KOPT-K1 (cell line): ENCODE measurements at regions not wholly inside any gene's neighbourhood (a gene's known extent, or its start where the extent isn't known, plus 50 kb on each side); places are given as distances from the start of the nearest gene placed in this dataset.

Experiments used
- H3K27ac ChIP-seq: fragments of 200-600 bp; sonication (generic); 2 replicates; pipeline ENCODE4 v1.5.1; 2016; ENCODE audit warnings: antibody characterized with exemption, mild to moderate bottlenecking, low read depth, low read length; ENCODE audit not compliant: poor library complexity, severe bottlenecking
- H3K36me3 ChIP-seq: fragments of 200-600 bp; sonication (generic); 2 replicates; pipeline ENCODE4 v1.5.1; 2017; ENCODE audit warnings: antibody characterized with exemption, mild to moderate bottlenecking, low read length, moderate library complexity; ENCODE audit not compliant: insufficient read depth
- H3K9me3 ChIP-seq: fragments of 200-600 bp; sonication (generic); 2 replicates; pipeline ENCODE4 v1.5.1; 2017; ENCODE audit warnings: antibody characterized with exemption, low read length, mild to moderate bottlenecking; ENCODE audit not compliant: insufficient read depth, poor library complexity, severe bottlenecking

- Histone ChIP-seq H3K9me3 (no peaks in the 10 kb centered on the region), H3K36me3 (no peaks in the 10 kb centered on the region), H3K27ac (no peak overlapping the region)
Measured at GRCh38 chr3:99131876-99132275, 230.4 kb upstream of the DCBLD2 start.

DNA sequence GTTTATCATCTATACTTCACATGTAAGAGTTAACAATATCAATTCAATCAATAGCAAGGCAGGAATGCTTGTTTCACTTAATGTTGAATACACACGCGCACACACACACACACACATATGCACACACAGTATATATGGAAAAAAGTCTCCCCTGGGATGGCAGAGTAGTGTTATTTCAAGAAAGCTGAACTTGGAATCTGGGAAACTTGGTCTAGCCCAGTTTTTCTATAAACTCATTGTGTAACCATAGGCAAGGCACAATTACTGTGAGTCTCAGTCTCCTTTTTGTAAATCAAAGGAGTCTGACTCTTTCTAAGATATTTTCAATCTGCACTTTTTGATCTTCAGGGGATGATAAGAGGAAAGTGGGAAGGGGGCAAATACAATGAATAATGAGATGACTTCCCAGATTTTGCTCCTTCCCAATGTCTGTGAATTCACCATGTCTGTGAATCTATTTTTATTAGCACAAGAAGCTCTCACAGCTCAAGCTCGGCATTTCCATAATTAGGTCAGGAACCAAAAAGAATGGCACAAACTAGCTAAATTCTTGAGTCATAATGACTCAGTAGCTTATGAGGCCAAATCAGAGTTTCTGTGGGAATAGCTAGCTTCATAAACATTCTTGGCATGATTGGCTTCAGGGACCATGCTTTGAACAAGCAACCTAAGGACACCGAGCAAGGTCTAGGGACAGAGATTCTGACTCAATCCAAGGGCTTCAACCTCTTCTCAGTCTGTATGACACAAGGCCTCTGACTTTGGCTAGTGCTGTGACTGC, 227.4 kb upstream of the DCBLD2 start:
- no peaks in the 10 kb centered on the region for H3K9me3 ChIP-seq
- H3K36me3 ChIP-seq: no peaks in the 10 kb centered on the region
- H3K27ac ChIP-seq: no peak overlapping the region

GRCh38 chr3:99128235-99128634, 226.7 kb upstream of the DCBLD2 start:
- Histone ChIP-seq H3K27ac (no peak overlapping the region), H3K36me3 (no peaks in the 10 kb centered on the region), H3K9me3 (no peaks in the 10 kb centered on the region)

DNA sequence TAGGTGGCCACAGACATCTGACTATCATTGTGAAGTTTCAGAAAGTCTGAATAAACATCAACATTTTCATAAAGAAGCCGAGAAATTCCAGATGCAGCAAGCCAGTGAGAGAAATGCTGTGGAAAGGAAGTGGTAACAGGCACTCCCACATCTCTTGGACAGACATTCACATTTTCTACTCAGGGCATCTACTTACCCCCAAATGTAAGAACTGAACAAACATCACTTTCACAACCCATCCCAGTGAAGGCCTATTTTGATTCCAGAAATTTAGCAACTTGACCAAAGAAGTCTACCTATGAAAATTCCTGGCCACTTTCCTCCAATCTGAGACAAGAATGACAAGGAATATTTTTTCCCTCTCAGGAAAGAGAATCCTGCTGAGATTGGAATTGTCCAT, 224.8 kb upstream of the DCBLD2 start:
- Histone ChIP-seq H3K9me3 (no peaks in the 10 kb centered on the region), H3K27ac (no peak overlapping the region), H3K36me3 (no peaks in the 10 kb centered on the region)

DNA sequence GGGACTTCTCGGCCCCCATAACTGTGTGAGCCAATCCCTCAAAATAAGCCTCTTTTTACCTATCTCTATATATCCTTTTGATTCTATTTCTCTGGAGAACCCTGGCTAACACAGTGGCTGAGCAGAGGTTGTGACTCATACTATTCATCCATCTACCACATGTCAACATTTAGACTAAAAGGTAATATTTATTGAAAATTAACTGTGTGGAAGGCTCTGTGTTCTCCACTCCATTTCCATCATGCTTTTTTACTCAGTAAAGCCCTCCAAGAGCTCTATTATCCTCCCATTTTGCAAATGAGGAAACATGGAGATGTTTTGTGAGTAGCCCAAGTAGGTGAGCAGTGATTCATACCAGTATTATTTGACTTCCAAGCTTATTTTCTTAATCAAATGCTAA, 217.9 kb upstream of the DCBLD2 start:
- Histone ChIP-seq H3K27ac (no peak overlapping the region), H3K36me3 (no peaks in the 10 kb centered on the region), H3K9me3 (no peaks in the 10 kb centered on the region)

DNA sequence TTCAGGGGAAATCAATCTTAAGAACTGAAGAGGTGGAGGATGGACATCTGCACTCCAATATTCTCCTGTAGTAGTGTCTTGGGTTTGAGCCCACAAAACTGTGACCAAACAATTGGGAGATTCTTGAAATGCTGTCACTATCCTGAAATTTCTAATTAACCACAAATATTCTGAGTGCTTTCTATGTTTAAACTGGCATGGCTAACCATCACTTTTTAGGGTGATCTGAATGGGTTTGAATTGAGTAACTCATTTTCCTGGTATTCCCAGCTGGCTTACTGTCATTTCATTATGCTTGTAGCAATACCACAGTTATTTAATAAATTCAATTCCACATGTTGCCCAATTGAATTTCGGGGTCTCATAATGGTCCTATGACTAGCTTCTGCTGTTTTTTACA, 216.9 kb upstream of the DCBLD2 start:
- no peaks in the 10 kb centered on the region for H3K9me3 ChIP-seq
- H3K36me3 ChIP-seq: no peaks in the 10 kb centered on the region
- no peak overlapping the region for H3K27ac ChIP-seq

DNA sequence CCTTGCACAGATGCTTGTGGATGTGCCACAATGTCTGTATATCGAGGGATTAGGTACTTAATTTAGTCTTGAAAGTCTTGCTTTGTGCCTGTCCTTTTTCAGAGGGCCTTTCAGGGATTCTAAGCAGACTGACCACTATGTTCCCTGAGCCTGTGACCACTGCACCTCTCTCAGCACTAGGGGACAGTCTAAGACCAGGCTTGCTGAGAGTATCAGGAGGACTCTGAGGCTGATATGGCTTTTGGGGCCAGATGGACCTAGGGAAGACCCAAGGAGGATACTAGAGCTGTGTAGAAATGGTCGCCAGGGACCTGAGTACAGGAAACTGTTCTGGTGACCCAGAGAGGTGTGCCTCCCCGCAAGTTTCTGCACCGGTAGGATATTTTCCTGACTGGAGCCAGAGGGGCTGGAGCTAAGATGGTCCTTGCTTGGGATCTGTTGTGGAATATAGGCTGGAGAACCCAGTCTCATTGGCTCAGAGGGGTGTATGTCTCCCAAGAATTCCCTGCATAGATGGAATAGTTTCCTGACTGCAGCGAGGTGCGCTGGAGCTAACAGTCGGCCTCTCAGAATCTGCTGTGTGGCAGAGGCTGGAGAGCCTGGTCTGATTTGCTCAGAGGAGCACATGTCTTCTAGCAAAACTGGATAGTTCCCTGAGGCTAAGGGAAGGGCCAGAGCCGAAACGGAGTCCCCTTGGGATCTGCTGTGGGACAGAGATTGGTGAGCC, 213.2 kb upstream of the DCBLD2 start:
- Histone ChIP-seq H3K9me3 (no peaks in the 10 kb centered on the region), H3K27ac (no peak overlapping the region)

GRCh38 chr3:99111235-99111634, 209.7 kb upstream of the DCBLD2 start:
- no peaks in the 10 kb centered on the region for H3K9me3 ChIP-seq
- no peaks in the 10 kb centered on the region for H3K36me3 ChIP-seq
- H3K27ac ChIP-seq: no peak overlapping the region

More for the DNA sequence above, 213.2 kb upstream of the DCBLD2 start:
- H3K36me3 ChIP-seq: no peaks in the 10 kb centered on the region

GRCh38 chr3:99110401-99110800, 208.9 kb upstream of the DCBLD2 start:
- Histone ChIP-seq H3K27ac (no peak overlapping the region), H3K36me3 (no peaks in the 10 kb centered on the region), H3K9me3 (no peaks in the 10 kb centered on the region)

DNA sequence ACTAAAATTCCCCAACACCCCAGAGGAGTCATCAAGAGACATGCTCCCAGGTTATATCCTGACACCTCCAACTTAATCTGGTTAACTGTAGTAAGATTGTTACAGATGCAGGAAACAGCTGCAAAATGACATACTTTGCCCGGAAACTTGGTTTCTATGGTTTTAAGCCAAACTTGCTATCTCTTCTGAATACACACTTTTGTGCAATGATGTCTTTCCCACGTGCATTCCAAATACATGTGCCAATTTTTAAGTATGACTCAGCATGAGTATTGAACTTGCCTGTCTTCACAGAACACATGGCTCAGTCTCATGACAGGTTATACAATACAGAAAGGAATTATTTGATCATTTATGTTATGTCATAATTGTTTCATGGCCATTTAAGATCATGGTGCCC, 207.0 kb upstream of the DCBLD2 start:
- H3K27ac ChIP-seq: no peak overlapping the region

DNA sequence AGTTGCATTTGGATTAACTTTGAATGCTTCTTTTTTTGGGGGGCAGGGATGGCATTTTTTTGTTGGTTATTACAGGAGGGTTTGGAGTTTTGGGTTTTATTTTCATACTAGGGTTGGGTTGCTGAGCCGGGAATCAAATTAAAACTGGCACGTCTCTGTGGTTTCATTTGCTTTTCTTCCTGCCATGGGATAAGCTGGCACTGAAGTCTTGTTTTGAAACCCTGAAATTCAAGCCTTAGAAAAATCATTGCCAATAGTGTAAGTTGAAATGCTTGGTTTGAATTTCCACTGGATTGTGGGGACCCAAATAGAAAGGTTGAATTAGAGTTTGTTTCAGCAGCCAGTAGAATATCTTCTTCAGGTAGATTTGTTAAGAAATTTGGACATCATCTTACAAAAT, 193.1 kb upstream of the DCBLD2 start:
- Histone ChIP-seq H3K9me3 (no peaks in the 10 kb centered on the region), H3K36me3 (no peaks in the 10 kb centered on the region), H3K27ac (no peak overlapping the region)

More for the DNA sequence above, 207.0 kb upstream of the DCBLD2 start:
- Histone ChIP-seq H3K9me3 (no peaks in the 10 kb centered on the region), H3K36me3 (no peaks in the 10 kb centered on the region)

- H3K9me3 ChIP-seq: no peaks in the 10 kb centered on the region
- H3K27ac ChIP-seq: no peak overlapping the region
- H3K36me3 ChIP-seq: no peaks in the 10 kb centered on the region
Measured at GRCh38 chr3:99087277-99087676, 185.8 kb upstream of the DCBLD2 start.

GRCh38 chr3:99084826-99085225, 183.3 kb upstream of the DCBLD2 start:
- no peaks in the 10 kb centered on the region for H3K36me3 ChIP-seq
- no peaks in the 10 kb centered on the region for H3K9me3 ChIP-seq
- no peak overlapping the region for H3K27ac ChIP-seq

GRCh38 chr3:99084156-99084555, 182.7 kb upstream of the DCBLD2 start:
- no peaks in the 10 kb centered on the region for H3K36me3 ChIP-seq
- H3K27ac ChIP-seq: no peak overlapping the region
- H3K9me3 ChIP-seq: no peaks in the 10 kb centered on the region

DNA sequence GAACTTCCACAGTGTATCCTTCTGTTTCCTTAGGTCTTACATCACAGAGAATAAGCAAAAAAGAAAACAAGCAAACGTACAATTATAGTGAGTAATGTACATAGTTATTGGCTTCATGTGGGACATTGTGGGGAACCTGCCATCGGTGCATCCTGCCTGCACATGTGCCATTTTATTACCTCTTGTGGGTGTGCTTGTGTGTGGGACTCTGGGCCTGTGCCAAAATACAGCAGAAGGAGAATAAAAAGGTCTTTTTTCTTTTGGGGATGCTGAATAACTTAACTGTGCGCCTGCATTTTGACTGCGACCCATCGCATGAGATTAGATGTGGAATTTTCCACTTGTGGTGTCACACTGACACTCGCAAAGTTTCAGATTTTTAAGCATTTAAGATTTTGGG, 169.6 kb upstream of the DCBLD2 start:
- Histone ChIP-seq H3K36me3 (no peaks in the 10 kb centered on the region), H3K27ac (no peak overlapping the region), H3K9me3 (no peaks in the 10 kb centered on the region)

DNA sequence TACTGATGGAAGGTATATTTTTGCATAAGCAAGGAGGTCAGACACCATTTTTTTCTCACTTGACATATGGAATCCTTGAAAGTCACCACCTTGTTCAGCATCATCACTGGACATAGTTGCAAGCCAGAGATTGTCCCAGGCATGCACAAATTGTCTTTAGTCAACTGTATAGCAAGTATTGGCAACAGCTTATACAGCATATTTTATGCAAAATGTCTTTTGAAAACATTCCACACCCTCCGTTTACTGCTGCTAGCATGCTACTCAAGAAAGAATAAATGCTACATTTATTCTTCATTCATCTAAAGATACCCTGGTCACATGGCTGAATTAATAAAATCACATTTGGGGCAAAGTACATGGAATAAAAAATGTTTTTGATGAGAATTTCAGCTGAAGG, 168.5 kb upstream of the DCBLD2 start:
- Histone ChIP-seq H3K36me3 (no peaks in the 10 kb centered on the region), H3K27ac (no peak overlapping the region), H3K9me3 (no peaks in the 10 kb centered on the region)
